ENCODE measurements at regions not wholly inside any gene's neighbourhood (a gene's known extent, or its start where the extent isn't known, plus 50 kb on each side); places are given as distances from the start of the nearest gene placed in this dataset.

DNA sequence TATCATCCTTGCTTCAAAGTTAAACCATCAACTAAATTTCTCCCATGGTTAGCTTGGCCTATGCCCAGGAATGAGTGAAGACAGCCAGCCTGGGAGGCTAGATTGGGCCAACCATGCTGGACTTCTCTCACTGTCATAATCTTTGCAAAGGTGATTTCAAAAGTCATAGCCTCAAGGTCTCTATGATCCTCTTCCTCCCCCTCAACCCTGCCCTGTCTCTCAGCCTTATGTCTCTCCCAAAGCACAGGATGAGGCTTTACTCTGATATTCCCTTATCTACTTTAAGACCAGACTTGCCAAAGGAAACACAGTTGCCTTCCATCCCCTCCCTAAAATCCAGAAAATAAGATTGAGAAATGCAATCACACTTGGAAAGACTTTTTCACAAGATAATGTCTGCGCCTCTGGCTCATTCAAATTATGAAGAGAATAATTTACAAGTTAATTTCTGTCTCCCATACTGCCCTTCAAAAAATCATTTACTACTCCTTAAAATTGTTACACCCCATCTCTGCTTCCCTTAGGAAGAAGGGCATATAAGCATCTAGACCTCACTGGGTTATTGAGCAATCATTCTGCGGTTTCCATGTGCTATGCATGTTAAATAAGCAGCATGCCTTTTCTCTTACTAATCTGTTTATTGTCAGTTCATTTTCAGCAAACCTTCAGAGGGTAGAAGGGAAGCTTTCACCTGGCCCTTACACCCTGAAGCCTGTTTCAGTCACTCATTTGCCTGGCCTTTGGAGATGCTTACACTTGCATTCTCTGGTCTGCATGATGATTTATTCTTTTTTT is 113.8 kb upstream of the ANKRD55 start:
- TF ChIP-seq POLR2AphosphoS5 (IDR thresholded peaks at IDR 0.05; ENCODE audit: low read depth, low read length) (no peak), EZH2phosphoT487 (IDR thresholded peaks at IDR 0.05; ENCODE audit: borderline replicate concordance, low read depth) (no peak), ELF1 (IDR thresholded peaks at IDR 0.05) (no peak), RAD21 (IDR thresholded peaks at IDR 0.05; ENCODE audit: low read length) (no peak), TCF12 (IDR thresholded peaks at IDR 0.05) (no peak), EP300 (IDR thresholded peaks at IDR 0.05; ENCODE audit: borderline replicate concordance in 1 of 2, low read depth in 1 of 2, low read length in 1 of 2) (no peak), MEF2A (IDR thresholded peaks at IDR 0.05; ENCODE audit: borderline replicate concordance, low read depth) (no peak), RFX5 (IDR thresholded peaks at IDR 0.05; ENCODE audit: low read length) (no peak)
- TF ChIP-seq, protein P1, sequence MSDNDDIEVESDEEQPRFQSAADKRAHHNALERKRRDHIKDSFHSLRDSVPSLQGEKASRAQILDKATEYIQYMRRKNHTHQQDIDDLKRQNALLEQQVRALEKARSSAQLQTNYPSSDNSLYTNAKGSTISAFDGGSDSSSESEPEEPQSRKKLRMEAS (IDR thresholded peaks at IDR 0.05; ENCODE audit: low read depth) = no peak
- TF ChIP-seq, protein P2, sequence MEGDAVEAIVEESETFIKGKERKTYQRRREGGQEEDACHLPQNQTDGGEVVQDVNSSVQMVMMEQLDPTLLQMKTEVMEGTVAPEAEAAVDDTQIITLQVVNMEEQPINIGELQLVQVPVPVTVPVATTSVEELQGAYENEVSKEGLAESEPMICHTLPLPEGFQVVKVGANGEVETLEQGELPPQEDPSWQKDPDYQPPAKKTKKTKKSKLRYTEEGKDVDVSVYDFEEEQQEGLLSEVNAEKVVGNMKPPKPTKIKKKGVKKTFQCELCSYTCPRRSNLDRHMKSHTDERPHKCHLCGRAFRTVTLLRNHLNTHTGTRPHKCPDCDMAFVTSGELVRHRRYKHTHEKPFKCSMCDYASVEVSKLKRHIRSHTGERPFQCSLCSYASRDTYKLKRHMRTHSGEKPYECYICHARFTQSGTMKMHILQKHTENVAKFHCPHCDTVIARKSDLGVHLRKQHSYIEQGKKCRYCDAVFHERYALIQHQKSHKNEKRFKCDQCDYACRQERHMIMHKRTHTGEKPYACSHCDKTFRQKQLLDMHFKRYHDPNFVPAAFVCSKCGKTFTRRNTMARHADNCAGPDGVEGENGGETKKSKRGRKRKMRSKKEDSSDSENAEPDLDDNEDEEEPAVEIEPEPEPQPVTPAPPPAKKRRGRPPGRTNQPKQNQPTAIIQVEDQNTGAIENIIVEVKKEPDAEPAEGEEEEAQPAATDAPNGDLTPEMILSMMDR (IDR thresholded peaks at IDR 0.05) = no peak
- TF ChIP-seq, protein P3, sequence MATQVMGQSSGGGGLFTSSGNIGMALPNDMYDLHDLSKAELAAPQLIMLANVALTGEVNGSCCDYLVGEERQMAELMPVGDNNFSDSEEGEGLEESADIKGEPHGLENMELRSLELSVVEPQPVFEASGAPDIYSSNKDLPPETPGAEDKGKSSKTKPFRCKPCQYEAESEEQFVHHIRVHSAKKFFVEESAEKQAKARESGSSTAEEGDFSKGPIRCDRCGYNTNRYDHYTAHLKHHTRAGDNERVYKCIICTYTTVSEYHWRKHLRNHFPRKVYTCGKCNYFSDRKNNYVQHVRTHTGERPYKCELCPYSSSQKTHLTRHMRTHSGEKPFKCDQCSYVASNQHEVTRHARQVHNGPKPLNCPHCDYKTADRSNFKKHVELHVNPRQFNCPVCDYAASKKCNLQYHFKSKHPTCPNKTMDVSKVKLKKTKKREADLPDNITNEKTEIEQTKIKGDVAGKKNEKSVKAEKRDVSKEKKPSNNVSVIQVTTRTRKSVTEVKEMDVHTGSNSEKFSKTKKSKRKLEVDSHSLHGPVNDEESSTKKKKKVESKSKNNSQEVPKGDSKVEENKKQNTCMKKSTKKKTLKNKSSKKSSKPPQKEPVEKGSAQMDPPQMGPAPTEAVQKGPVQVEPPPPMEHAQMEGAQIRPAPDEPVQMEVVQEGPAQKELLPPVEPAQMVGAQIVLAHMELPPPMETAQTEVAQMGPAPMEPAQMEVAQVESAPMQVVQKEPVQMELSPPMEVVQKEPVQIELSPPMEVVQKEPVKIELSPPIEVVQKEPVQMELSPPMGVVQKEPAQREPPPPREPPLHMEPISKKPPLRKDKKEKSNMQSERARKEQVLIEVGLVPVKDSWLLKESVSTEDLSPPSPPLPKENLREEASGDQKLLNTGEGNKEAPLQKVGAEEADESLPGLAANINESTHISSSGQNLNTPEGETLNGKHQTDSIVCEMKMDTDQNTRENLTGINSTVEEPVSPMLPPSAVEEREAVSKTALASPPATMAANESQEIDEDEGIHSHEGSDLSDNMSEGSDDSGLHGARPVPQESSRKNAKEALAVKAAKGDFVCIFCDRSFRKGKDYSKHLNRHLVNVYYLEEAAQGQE (IDR thresholded peaks at IDR 0.05; ENCODE audit: low read depth, low read length) = no peak
- TF ChIP-seq, protein P4, sequence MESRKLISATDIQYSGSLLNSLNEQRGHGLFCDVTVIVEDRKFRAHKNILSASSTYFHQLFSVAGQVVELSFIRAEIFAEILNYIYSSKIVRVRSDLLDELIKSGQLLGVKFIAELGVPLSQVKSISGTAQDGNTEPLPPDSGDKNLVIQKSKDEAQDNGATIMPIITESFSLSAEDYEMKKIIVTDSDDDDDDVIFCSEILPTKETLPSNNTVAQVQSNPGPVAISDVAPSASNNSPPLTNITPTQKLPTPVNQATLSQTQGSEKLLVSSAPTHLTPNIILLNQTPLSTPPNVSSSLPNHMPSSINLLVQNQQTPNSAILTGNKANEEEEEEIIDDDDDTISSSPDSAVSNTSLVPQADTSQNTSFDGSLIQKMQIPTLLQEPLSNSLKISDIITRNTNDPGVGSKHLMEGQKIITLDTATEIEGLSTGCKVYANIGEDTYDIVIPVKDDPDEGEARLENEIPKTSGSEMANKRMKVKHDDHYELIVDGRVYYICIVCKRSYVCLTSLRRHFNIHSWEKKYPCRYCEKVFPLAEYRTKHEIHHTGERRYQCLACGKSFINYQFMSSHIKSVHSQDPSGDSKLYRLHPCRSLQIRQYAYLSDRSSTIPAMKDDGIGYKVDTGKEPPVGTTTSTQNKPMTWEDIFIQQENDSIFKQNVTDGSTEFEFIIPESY (IDR thresholded peaks at IDR 0.05; ENCODE audit: borderline replicate concordance, low read depth) = no peak
